ENCODE measurements at regions not wholly inside any gene's neighbourhood (a gene's known extent, or its start where the extent isn't known, plus 50 kb on each side); places are given as distances from the start of the nearest gene placed in this dataset.

GRCh38 chr6:99810942-99811620, 182.9 kb downstream of the MCHR2 start:
- H3K27me3 ChIP-seq (ENCODE audit: insufficient read depth, poor library complexity, severe bottlenecking), result peaks cover 3% of the 10 kb centered on the region
- no peak overlapping the region for H3K27ac ChIP-seq (replicated peaks)
- no peak overlapping the region for H3K4me3 ChIP-seq (replicated peaks; ENCODE audit: insufficient read depth, low read length)
- TF ChIP-seq CTCF (IDR thresholded peaks at IDR 0.05; ENCODE audit: insufficient read depth, low read length), result no peak
- no peak for TF ChIP-seq SPI1 (IDR thresholded peaks at IDR 0.05; ENCODE audit: borderline replicate concordance, low read depth)
- no peak for TF ChIP-seq POLR2AphosphoS5 (IDR thresholded peaks at IDR 0.05; ENCODE audit: low read depth)
- no peak for TF ChIP-seq GABPA (IDR thresholded peaks at IDR 0.05; ENCODE audit: low read depth)
- TF ChIP-seq REST (IDR thresholded peaks at IDR 0.05; ENCODE audit: insufficient replicate concordance, low read depth), result no peak
- DNase-seq (ENCODE audit: low read depth in 1 of 2, low spot score in 1 of 2), result no peak

- no peak for TF ChIP-seq POLR2AphosphoS5 (IDR thresholded peaks at IDR 0.05; ENCODE audit: low read depth)
- TF ChIP-seq CTCF (IDR thresholded peaks at IDR 0.05; ENCODE audit: insufficient read depth, low read length), result no peak
- TF ChIP-seq REST (IDR thresholded peaks at IDR 0.05; ENCODE audit: insufficient replicate concordance, low read depth), result no peak
- TF ChIP-seq SPI1 (IDR thresholded peaks at IDR 0.05; ENCODE audit: borderline replicate concordance, low read depth), result no peak
- no peak for TF ChIP-seq GABPA (IDR thresholded peaks at IDR 0.05; ENCODE audit: low read depth)
- no peak for DNase-seq (ENCODE audit: low read depth in 1 of 2, low spot score in 1 of 2)
- Histone ChIP-seq H3K27ac (replicated peaks) (no peak overlapping the region), H3K4me3 (replicated peaks; ENCODE audit: insufficient read depth, low read length) (no peak overlapping the region), H3K27me3 (ENCODE audit: insufficient read depth, poor library complexity, severe bottlenecking) (peaks cover 3% of the 10 kb centered on the region)
These were observed 182.4 kb downstream of the MCHR2 start for GRCh38 chr6:99811636-99812035.

GRCh38 chr6:99813565-99813964, 180.5 kb downstream of the MCHR2 start:
- DNase-seq (ENCODE audit: low read depth in 1 of 2, low spot score in 1 of 2), result no peak
- H3K27me3 ChIP-seq (ENCODE audit: insufficient read depth, poor library complexity, severe bottlenecking), result peaks cover under 1% of the 10 kb centered on the region
- TF ChIP-seq CTCF (IDR thresholded peaks at IDR 0.05; ENCODE audit: insufficient read depth, low read length), result no peak
- no peak for TF ChIP-seq GABPA (IDR thresholded peaks at IDR 0.05; ENCODE audit: low read depth)
- no peak for TF ChIP-seq POLR2AphosphoS5 (IDR thresholded peaks at IDR 0.05; ENCODE audit: low read depth)
- no peak for TF ChIP-seq SPI1 (IDR thresholded peaks at IDR 0.05; ENCODE audit: borderline replicate concordance, low read depth)
- no peak for TF ChIP-seq REST (IDR thresholded peaks at IDR 0.05; ENCODE audit: insufficient replicate concordance, low read depth)
- no peak overlapping the region for H3K4me3 ChIP-seq (replicated peaks; ENCODE audit: insufficient read depth, low read length)
- H3K27ac ChIP-seq (replicated peaks), result no peak overlapping the region

Measured in HL-60 (cell line).